ENCODE measurements at regions not wholly inside any gene's neighbourhood (a gene's known extent, or its start where the extent isn't known, plus 50 kb on each side); places are given as distances from the start of the nearest gene placed in this dataset.
"Not testable (repeated sequence)": the region's sequence is repeated elsewhere in the genome, so short reads cannot be mapped to it uniquely, and the experiment has no call there.

GRCh38 chr20:29876911-29877285 lies 1380.6 kb upstream of the DEFB115 start:
- peaks cover 4% of the 10 kb centered on the region; the same call in 1 of the 2 replicates for H3K9me3 ChIP-seq (ENCODE audit: insufficient read depth, low read length)
- H3K36me3 ChIP-seq (ENCODE audit: low read length): no peaks in the 10 kb centered on the region
- H3K4me3 ChIP-seq (ENCODE audit: insufficient read depth, low read length, poor library complexity, severe bottlenecking): no peak overlapping the region
- H3K9ac ChIP-seq (ENCODE audit: low read length): no peak overlapping the region
- H3K27ac ChIP-seq (ENCODE audit: low read depth, low read length): no peak overlapping the region
- H3K4me2 ChIP-seq (ENCODE audit: low read depth, low read length, poor library complexity, severe bottlenecking): no peak overlapping the region
- no peaks in the 10 kb centered on the region for H3K79me2 ChIP-seq (ENCODE audit: insufficient read depth, low read length)
- no peaks in the 10 kb centered on the region for H3F3A ChIP-seq (ENCODE audit: insufficient read depth)
- no peak for TF ChIP-seq CTCF (IDR thresholded peaks at IDR 0.05; ENCODE audit: insufficient read depth, low read length, poor library complexity, severe bottlenecking)
- TF ChIP-seq EZH2phosphoT487 (conservative IDR thresholded peaks at IDR 0.05; ENCODE audit: low read length): no peak
- H3K9me2 ChIP-seq (replicated peaks; ENCODE audit: insufficient read depth, low read length): no peaks in the 10 kb centered on the region
- no peak overlapping the region for H2AFZ ChIP-seq (ENCODE audit: low read depth, low read length, severe bottlenecking)
- H4K20me1 ChIP-seq (ENCODE audit: low read depth, low read length): no peaks in the 10 kb centered on the region
- H3K27me3 ChIP-seq (ENCODE audit: low read length): no peaks in the 10 kb centered on the region

GRCh38 chr20:29877411-29878280 lies 1379.8 kb upstream of the DEFB115 start:
- H3K9me3 ChIP-seq (ENCODE audit: insufficient read depth, low read length); H4K20me1 ChIP-seq (ENCODE audit: low read depth, low read length); H3K4me2 ChIP-seq (ENCODE audit: low read depth, low read length, poor library complexity, severe bottlenecking); H2AFZ ChIP-seq (ENCODE audit: low read depth, low read length, severe bottlenecking); H3K9me2 ChIP-seq (replicated peaks; ENCODE audit: insufficient read depth, low read length); H3K9ac ChIP-seq (ENCODE audit: low read length); H3F3A ChIP-seq (ENCODE audit: insufficient read depth); H3K27ac ChIP-seq (ENCODE audit: low read depth, low read length); H3K4me3 ChIP-seq (ENCODE audit: insufficient read depth, low read length, poor library complexity, severe bottlenecking); H3K27me3 ChIP-seq (ENCODE audit: low read length); H3K36me3 ChIP-seq (ENCODE audit: low read length); H3K79me2 ChIP-seq (ENCODE audit: insufficient read depth, low read length): not testable (repeated sequence)

GRCh38 chr20:29878281-29878741 lies 1379.2 kb upstream of the DEFB115 start:
- Histone ChIP-seq H3K36me3 (ENCODE audit: low read length) (no peaks in the 10 kb centered on the region), H3K9me2 (replicated peaks; ENCODE audit: insufficient read depth, low read length) (no peaks in the 10 kb centered on the region), H3K27me3 (ENCODE audit: low read length) (no peaks in the 10 kb centered on the region), H3K9me3 (ENCODE audit: insufficient read depth, low read length) (peaks cover 4% of the 10 kb centered on the region; the same call in 1 of the 2 replicates), H3K4me3 (ENCODE audit: insufficient read depth, low read length, poor library complexity, severe bottlenecking) (no peak overlapping the region), H2AFZ (ENCODE audit: low read depth, low read length, severe bottlenecking) (no peak overlapping the region), H3F3A (ENCODE audit: insufficient read depth) (no peaks in the 10 kb centered on the region), H3K4me2 (ENCODE audit: low read depth, low read length, poor library complexity, severe bottlenecking) (no peak overlapping the region), H3K27ac (ENCODE audit: low read depth, low read length) (no peak overlapping the region), H4K20me1 (ENCODE audit: low read depth, low read length) (no peaks in the 10 kb centered on the region), H3K79me2 (ENCODE audit: insufficient read depth, low read length) (no peaks in the 10 kb centered on the region), H3K9ac (ENCODE audit: low read length) (no peak overlapping the region)
- no peak for TF ChIP-seq EZH2phosphoT487 (conservative IDR thresholded peaks at IDR 0.05; ENCODE audit: low read length)
- TF ChIP-seq CTCF (IDR thresholded peaks at IDR 0.05; ENCODE audit: insufficient read depth, low read length, poor library complexity, severe bottlenecking): no peak

GRCh38 chr20:29878777-29879442 lies 1378.6 kb upstream of the DEFB115 start:
- Histone ChIP-seq H3K9ac (ENCODE audit: low read length) (no peak overlapping the region), H3K9me3 (ENCODE audit: insufficient read depth, low read length) (peaks cover 4% of the 10 kb centered on the region; the same call in 1 of the 2 replicates)

More at GRCh38 chr20:29878777-29879442, 1378.6 kb upstream of the DEFB115 start:
- Histone ChIP-seq H2AFZ (ENCODE audit: low read depth, low read length, severe bottlenecking) (no peak overlapping the region), H3K4me3 (ENCODE audit: insufficient read depth, low read length, poor library complexity, severe bottlenecking) (no peak overlapping the region), H3K27ac (ENCODE audit: low read depth, low read length) (no peak overlapping the region), H3K36me3 (ENCODE audit: low read length) (no peaks in the 10 kb centered on the region), H3K9me2 (replicated peaks; ENCODE audit: insufficient read depth, low read length) (no peaks in the 10 kb centered on the region), H3K4me2 (ENCODE audit: low read depth, low read length, poor library complexity, severe bottlenecking) (no peak overlapping the region), H3K27me3 (ENCODE audit: low read length) (no peaks in the 10 kb centered on the region), H3F3A (ENCODE audit: insufficient read depth) (no peaks in the 10 kb centered on the region), H4K20me1 (ENCODE audit: low read depth, low read length) (no peaks in the 10 kb centered on the region), H3K79me2 (ENCODE audit: insufficient read depth, low read length) (no peaks in the 10 kb centered on the region)
- TF ChIP-seq CTCF (IDR thresholded peaks at IDR 0.05; ENCODE audit: insufficient read depth, low read length, poor library complexity, severe bottlenecking): no peak
- no peak for TF ChIP-seq EZH2phosphoT487 (conservative IDR thresholded peaks at IDR 0.05; ENCODE audit: low read length)

Data from SU-DHL-6 (cell line).